Gastrocnemius medialis (tissue), 4 donors: ENCODE measurements at regions not wholly inside any gene's neighbourhood (a gene's known extent, or its start where the extent isn't known, plus 50 kb on each side); places are given as distances from the start of the nearest gene placed in this dataset.

Source experiments
- POLR2A ChIP-seq, 2 donors: fragments of 450-650 bp; IDR thresholded peaks; one replicate each; pipeline ENCODE4 v1.6.1; 2017; ENCODE audit warnings: antibody characterized with exemption in 2 of 2, mild to moderate bottlenecking in 2 of 2, moderate library complexity in 2 of 2
- TF ChIP-seq, protein P1 (sequence below), 5 experiments: fragments of 450-650 bp in 3 of 5; fragments of 200-600 bp in 2 of 5; sonication (generic) in 2 of 5; IDR thresholded peaks in 4 of 5; conservative IDR thresholded peaks in 1 of 5; 1 replicate in 4 of 5; 2 replicates in 1 of 5; pipeline ENCODE4 v1.5.1; 2016 to 2019; ENCODE audit warnings: antibody characterized with exemption in 5 of 5, mild to moderate bottlenecking in 3 of 5, moderate library complexity in 3 of 5

DNA sequence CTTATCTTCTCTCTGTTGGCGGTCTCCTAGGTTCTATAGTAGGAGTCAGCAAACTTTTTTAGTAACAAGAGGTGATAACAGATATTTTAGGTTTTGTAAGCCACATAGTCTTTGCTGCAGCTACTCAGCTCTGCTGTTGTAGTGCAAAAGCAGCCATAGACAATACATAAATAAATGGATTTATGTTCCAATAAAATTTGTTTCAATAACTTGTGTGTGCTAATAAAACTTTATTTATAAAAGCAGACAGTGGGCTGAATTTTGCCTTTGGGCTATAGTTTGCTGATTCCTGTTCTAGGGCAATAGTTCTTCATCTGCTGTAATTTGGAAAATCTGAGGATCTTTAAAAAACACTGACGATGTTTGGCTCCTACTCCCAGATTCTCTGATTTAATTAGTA lies 469.4 kb upstream of the TNC start:
- TF ChIP-seq, protein P1, sequence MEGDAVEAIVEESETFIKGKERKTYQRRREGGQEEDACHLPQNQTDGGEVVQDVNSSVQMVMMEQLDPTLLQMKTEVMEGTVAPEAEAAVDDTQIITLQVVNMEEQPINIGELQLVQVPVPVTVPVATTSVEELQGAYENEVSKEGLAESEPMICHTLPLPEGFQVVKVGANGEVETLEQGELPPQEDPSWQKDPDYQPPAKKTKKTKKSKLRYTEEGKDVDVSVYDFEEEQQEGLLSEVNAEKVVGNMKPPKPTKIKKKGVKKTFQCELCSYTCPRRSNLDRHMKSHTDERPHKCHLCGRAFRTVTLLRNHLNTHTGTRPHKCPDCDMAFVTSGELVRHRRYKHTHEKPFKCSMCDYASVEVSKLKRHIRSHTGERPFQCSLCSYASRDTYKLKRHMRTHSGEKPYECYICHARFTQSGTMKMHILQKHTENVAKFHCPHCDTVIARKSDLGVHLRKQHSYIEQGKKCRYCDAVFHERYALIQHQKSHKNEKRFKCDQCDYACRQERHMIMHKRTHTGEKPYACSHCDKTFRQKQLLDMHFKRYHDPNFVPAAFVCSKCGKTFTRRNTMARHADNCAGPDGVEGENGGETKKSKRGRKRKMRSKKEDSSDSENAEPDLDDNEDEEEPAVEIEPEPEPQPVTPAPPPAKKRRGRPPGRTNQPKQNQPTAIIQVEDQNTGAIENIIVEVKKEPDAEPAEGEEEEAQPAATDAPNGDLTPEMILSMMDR (IDR thresholded peaks at IDR 0.05 in 4 of 5, conservative IDR thresholded peaks at IDR 0.05 in 1 of 5) = no peak
- no peak for TF ChIP-seq POLR2A (IDR thresholded peaks at IDR 0.05)
